IPS DF 6.9 (cell line): ENCODE measurements at regions not wholly inside any gene's neighbourhood (a gene's known extent, or its start where the extent isn't known, plus 50 kb on each side); places are given as distances from the start of the nearest gene placed in this dataset.

Source experiments
- DNase-seq: peaks from one replicate; pipeline ENCODE4 v3.0.0-alpha.2; 2013; ENCODE audit warnings: low read depth, low spot score
- H3K27ac ChIP-seq: one replicate; pipeline ENCODE4 v1.5.1; 2013; ENCODE audit warnings: low read length, control low read depth
- H3K27me3 ChIP-seq: 2 replicates; pipeline ENCODE4 v1.6.1; 2013; ENCODE audit warnings: mild to moderate bottlenecking, low read length; ENCODE audit not compliant: control insufficient read depth, insufficient read depth
- H3K36me3 ChIP-seq: 2 replicates; pipeline ENCODE4 v1.6.1; 2013; ENCODE audit warnings: low read length; ENCODE audit not compliant: control insufficient read depth, insufficient read depth
- H3K4me1 ChIP-seq: 2 replicates; pipeline ENCODE4 v1.6.1; 2013; ENCODE audit warnings: low read length; ENCODE audit not compliant: control insufficient read depth, insufficient read depth
- H3K4me3 ChIP-seq: 2 replicates; pipeline ENCODE4 v1.5.1; 2013; ENCODE audit warnings: mild to moderate bottlenecking, low read length
- H3K9me3 ChIP-seq: 2 replicates; pipeline ENCODE4 v1.6.1; 2013; ENCODE audit warnings: low read length, inconsistent platforms; ENCODE audit not compliant: control insufficient read depth, insufficient read depth
- WGBS: extraction: QIAGEN DNeasy Blood & Tissue Kit; methylation state at CpG from one replicate; pipeline ENCODE4 v1.1.7; 2013; ENCODE audit warnings: mixed read lengths, missing lambda C conversion rate; ENCODE audit not compliant: insufficient read length, insufficient coverage; 5-methylcytosine and 5-hydroxymethylcytosine counted together

GRCh38 chr2:226228080-226228479 is 571.5 kb downstream of the IRS1 start:
- no peak for DNase-seq
- WGBS: no CpG with 5 or more reads among the region's 2 CpGs
- H3K4me3 ChIP-seq: no peak overlapping the region
- H3K36me3 ChIP-seq: no peaks in the 10 kb centered on the region
- H3K27me3 ChIP-seq: no peaks in the 10 kb centered on the region
- H3K4me1 ChIP-seq: no peaks in the 10 kb centered on the region
- H3K9me3 ChIP-seq: no peaks in the 10 kb centered on the region
- no peak overlapping the region for H3K27ac ChIP-seq

- no peak for DNase-seq
- Histone ChIP-seq H3K27me3 (no peaks in the 10 kb centered on the region), H3K36me3 (no peaks in the 10 kb centered on the region), H3K4me1 (no peaks in the 10 kb centered on the region), H3K27ac (no peak overlapping the region), H3K9me3 (no peaks in the 10 kb centered on the region), H3K4me3 (no peak overlapping the region)
Measured at GRCh38 chr2:226227341-226227740, 572.3 kb downstream of the IRS1 start.

- no CpG with 5 or more reads among the region's 2 CpGs for WGBS
- H3K36me3 ChIP-seq: no peaks in the 10 kb centered on the region
Measured at GRCh38 chr2:226223704-226224103, 575.9 kb downstream of the IRS1 start.

GRCh38 chr2:226220511-226220910 is 579.1 kb downstream of the IRS1 start:
- no peak for DNase-seq
- Histone ChIP-seq H3K36me3 (no peaks in the 10 kb centered on the region), H3K4me1 (no peaks in the 10 kb centered on the region), H3K27ac (no peak overlapping the region), H3K9me3 (no peaks in the 10 kb centered on the region), H3K4me3 (no peak overlapping the region), H3K27me3 (no peaks in the 10 kb centered on the region)
- no CpG with 5 or more reads among the region's 3 CpGs for WGBS

More at GRCh38 chr2:226223704-226224103, 575.9 kb downstream of the IRS1 start:
- H3K9me3 ChIP-seq: no peaks in the 10 kb centered on the region
- H3K4me3 ChIP-seq: no peak overlapping the region
- H3K27ac ChIP-seq: no peak overlapping the region
- H3K27me3 ChIP-seq: no peaks in the 10 kb centered on the region
- no peak for DNase-seq
- no peaks in the 10 kb centered on the region for H3K4me1 ChIP-seq

DNA sequence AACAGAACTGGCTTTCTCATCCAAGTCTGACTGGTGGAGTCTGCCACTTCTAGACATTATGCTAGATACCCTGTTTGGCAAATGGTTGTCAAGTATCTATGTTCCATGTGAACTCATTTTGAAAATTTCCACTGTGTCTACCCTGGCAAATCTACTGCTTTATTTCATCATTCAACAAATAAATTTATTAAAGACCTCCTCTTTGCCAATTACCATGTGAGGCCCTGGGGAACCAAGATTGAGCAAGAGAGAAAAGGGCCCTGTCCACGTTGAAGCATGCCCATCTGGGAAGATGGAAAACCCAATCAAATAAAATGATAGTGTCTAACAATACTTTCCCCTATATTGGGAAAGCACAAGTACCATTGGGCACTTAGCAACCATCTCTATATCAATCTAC is 582.4 kb downstream of the IRS1 start:
- Histone ChIP-seq H3K27ac (no peak overlapping the region), H3K9me3 (no peaks in the 10 kb centered on the region), H3K4me3 (no peak overlapping the region), H3K36me3 (no peaks in the 10 kb centered on the region), H3K4me1 (no peaks in the 10 kb centered on the region), H3K27me3 (no peaks in the 10 kb centered on the region)
- no peak for DNase-seq
- WGBS: no CpG with 5 or more reads among the region's 1 CpG

DNA sequence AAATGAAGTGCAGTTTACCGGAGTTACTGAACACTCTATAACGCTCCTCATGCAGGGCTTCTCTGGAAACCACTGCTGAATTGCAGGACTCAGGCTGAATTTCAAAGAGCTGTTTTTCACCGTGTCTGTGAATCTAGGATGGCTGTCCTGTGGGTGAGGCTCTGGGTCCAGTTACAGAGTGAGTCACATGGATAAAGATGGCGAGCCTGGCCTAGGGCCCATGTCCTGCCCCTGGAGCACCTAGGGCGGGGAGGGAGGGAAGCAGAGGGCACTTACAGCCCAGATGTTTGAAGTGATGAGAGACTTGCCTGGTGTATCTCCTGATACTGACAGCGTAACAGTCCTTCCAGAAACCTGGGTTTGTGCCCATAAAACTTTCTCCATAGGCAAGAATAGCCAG is 583.0 kb downstream of the IRS1 start:
- Histone ChIP-seq H3K36me3 (no peaks in the 10 kb centered on the region), H3K9me3 (no peaks in the 10 kb centered on the region), H3K4me1 (no peaks in the 10 kb centered on the region), H3K27ac (no peak overlapping the region), H3K4me3 (no peak overlapping the region), H3K27me3 (no peaks in the 10 kb centered on the region)
- DNase-seq: no peak
- WGBS: no CpG with 5 or more reads among the region's 6 CpGs

GRCh38 chr2:226215902-226216503 is 583.6 kb downstream of the IRS1 start:
- WGBS: no CpG with 5 or more reads among the region's 11 CpGs
- H3K36me3 ChIP-seq: no peaks in the 10 kb centered on the region
- H3K27ac ChIP-seq: no peak overlapping the region
- H3K4me1 ChIP-seq: no peaks in the 10 kb centered on the region
- peak; percentile 68 for DNase-seq
- H3K27me3 ChIP-seq: no peaks in the 10 kb centered on the region
- no peak overlapping the region for H3K4me3 ChIP-seq
- no peaks in the 10 kb centered on the region for H3K9me3 ChIP-seq

DNA sequence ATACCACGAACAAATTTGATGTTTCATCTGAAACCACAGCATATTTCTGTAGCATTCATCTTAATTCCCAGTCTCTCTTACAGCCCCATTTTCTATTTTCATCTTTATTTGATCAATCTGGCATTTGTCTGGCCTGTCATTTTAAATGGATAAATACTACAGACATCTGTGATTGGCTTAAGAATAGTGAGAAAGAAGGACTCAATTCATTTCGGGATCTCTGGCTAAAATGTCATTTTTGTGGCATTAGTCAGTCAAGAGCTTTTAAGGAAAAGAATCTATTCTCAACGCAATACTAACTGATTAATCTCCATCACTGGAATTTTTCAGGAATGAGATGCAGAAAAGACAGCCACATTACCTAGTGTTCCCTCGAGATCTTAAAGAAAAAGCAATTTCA is 585.9 kb downstream of the IRS1 start:
- WGBS: no CpG with 5 or more reads among the region's 4 CpGs
- Histone ChIP-seq H3K9me3 (no peaks in the 10 kb centered on the region), H3K36me3 (no peaks in the 10 kb centered on the region), H3K27ac (no peak overlapping the region), H3K4me1 (no peaks in the 10 kb centered on the region), H3K27me3 (no peaks in the 10 kb centered on the region), H3K4me3 (no peak overlapping the region)
- no peak for DNase-seq

- Histone ChIP-seq H3K27ac (no peak overlapping the region), H3K4me3 (no peak overlapping the region), H3K27me3 (no peaks in the 10 kb centered on the region), H3K36me3 (no peaks in the 10 kb centered on the region), H3K9me3 (no peaks in the 10 kb centered on the region), H3K4me1 (no peaks in the 10 kb centered on the region)
- no peak for DNase-seq
- no CpG with 5 or more reads among the region's 1 CpG for WGBS
Measured at GRCh38 chr2:226211439-226211838, 588.2 kb downstream of the IRS1 start.

DNA sequence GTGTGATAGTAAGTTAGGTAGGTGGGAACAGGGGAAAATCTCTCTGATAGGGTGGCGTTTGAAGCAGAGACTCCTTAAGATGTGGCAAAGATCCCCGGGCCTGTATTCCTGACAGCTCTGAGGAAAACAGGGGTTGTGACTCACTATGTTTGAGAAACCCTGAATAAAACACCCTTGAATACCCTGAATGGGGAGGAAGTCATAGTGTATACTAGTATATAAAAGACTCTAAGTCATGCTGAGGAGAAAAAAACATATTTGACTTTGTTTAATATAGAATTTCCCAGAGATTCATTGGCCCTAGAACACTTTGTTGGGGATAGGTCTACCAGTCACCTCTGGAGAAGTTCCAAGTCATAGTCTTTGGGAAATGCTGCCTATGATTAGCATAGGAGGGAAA is 590.9 kb downstream of the IRS1 start:
- no peaks in the 10 kb centered on the region for H3K9me3 ChIP-seq
- DNase-seq: no peak
- no peak overlapping the region for H3K4me3 ChIP-seq
- no peak overlapping the region for H3K27ac ChIP-seq
- no peaks in the 10 kb centered on the region for H3K4me1 ChIP-seq
- WGBS: no CpG with 5 or more reads among the region's 2 CpGs
- no peaks in the 10 kb centered on the region for H3K36me3 ChIP-seq
- H3K27me3 ChIP-seq: no peaks in the 10 kb centered on the region

DNA sequence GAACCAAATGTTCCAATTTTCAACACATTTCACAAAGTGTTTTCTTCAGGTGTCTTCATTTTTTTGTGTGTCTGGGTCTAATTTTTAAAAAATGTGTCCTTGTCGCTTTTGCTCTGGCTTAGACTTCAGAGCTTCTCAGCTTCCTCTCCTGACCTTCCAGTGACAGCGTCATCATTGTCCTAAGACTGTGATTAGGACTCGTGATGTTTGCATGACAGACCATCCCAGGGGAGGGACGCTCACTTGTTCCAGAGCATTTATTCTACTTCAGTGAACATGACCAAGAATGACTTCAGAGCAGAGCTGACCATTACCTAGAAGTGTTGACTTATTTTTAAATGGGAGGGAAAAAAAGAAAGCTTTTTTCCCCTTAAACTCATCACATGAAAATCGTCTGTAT is 591.9 kb downstream of the IRS1 start:
- whole genome bisulfite sequencing: no CpG with 5 or more reads among the region's 5 CpGs
- no peaks in the 10 kb centered on the region for H3K9me3 ChIP-seq
- no peaks in the 10 kb centered on the region for H3K36me3 ChIP-seq
- H3K4me3 ChIP-seq: no peak overlapping the region
- H3K27ac ChIP-seq: no peak overlapping the region
- DNase-seq: no peak
- H3K27me3 ChIP-seq: no peaks in the 10 kb centered on the region
- H3K4me1 ChIP-seq: no peaks in the 10 kb centered on the region
